ENCODE measurements at regions not wholly inside any gene's neighbourhood (a gene's known extent, or its start where the extent isn't known, plus 50 kb on each side); places are given as distances from the start of the nearest gene placed in this dataset.

- no peak for DNase-seq
Measured at GRCh38 chr2:129438501-129439057, 540.9 kb upstream of the RAB6C start.

DNA sequence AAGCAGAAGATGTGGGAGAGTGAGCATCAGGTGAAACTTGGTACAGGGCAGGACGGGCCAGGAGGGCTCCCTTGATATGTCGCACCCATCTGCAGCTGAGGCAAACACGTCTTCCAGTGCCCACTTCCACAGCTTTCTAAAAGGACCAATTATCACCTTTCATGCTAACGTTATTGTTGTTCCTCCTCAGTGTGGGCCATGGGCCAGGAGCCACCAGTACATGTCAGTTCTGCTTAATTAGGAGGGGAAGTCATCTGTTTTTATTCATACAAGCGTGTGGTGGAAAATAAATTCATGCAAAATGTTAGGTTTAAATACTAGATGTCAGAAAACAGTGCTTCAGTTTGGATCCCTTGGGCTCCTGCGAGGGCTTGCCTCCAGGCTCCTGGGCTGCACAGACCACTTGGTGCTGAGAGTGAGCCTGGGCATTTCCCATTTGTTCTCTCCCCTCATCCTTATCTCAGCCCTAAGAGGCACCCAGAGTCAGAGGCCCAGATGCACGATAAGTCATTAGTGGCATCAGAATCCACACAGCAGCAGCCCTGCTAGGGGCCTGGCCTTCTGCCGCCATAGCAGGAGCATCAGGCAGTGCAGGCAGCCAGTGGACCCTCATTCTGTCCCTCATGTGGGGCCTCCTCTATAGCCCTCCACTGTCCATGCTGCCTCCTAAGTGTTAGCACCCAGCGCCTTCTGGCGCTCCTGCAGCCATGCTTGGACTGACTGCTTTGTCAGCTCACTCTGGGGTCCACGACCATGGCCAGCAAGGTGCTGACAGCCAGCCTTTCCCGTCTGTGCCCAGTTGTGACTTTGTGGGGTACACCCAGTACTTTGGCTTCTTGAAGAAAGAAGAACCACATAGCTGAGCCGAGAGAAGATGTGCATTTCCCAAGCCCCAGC, 539.8 kb upstream of the RAB6C start:
- no peak for DNase-seq

DNA sequence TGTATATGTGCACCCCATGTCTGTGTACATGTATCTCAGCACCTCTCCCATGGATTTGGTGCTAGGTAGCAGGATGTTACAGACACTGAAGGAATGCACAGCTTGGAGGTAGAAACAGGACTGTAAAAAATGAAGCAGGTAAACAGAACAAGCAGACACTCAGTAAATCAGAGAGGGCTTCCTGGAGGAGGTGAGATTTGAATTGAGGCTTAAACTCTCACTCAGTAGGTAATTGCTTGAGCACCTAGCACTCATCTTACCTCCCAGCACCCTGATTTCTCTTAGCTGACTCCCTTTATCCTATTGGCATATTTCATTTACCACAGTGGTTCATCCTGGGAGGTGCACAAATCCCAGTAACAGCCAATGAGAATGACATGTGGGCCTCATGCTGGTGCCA, 537.9 kb upstream of the RAB6C start:
- no peak for DNase-seq

DNA sequence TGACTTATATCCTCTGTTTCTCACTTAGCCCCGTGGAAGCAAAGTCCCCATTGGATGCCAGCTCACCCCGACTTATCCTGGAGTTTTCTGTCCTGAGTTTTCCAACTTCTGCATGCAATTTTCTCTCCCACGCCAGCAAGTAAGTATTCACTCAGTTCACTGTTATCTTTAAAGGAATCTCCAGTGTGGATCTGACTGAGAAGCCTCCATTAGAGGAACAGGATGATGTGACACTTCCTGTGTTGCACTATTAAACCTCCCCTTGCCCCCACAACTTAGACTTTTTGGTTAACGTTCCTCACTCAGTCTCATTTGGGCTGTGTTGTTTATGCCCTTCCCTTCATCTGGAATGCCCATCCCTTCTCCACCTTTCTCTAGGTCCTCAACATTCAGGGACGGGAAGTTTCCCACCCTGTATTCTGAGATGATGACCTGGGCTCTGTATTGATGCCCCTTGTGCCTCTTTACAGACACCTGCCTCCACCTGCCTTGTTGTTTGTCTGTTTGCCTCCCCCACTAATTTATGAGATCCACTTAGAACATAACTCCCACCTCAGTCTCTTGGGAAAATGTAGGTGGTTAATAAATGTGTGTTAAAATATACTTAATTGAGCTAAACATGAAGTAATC, 536.1 kb upstream of the RAB6C start:
- DNase-seq = no peak

DNA sequence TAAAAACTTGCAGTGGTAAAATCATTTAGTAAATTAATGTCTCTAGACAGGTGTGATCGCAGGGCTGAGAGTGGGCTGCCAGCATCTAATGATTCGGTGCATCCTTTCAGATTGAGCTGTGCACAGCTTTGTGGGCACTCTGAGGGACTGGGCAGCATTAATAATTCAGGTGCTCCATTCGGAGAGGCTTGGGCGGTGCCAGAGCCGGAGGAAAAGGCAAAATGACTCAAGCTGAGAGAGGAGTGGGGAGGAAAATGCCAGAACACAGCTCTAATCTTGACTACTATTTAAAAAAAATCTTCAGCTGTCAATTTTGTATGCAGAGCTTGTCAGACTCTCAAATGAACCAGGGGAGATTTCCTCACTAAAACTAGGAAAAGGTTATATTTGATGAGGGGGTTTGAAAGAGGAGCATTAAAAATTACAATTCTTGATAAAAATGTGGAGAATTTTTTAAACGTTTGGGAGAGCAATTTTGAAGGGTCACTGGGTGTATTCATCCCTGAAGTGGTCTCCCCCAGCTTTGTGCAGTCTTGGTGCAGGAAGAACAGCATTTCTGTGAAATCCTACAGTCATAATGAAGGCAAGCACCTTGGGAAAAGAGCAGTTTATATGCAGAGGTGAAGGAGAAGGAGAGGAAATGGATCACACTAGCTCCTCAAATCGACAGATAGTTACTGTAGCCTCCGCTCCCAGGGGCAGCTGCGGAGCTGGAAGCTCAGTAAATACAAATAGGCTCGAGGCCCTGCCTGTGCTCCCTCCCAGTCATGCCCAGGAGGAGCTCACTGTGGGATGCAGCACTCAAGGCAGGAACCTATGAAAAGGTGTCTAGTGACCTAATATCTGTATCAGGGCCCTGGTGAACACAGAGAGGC, 535.4 kb upstream of the RAB6C start:
- DNase-seq = no peak

DNA sequence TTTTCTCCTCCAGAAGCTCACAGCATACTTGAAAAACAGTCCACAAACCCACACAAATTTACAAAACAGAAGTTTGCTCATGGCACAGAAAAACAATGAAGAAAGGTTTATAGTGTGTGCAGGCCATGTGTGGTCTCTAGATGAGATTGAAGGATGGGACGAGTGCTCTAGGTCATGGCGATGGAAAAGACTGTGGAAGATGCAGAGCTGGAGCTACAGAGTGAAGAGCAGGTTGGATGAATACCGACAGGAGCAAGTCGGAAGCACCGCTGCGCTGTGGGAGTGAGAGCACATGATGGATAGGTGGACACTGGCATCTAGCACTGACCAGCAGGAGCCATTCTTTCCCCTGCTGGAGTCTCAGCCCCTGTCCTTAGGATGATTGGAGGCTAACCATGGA, 534.7 kb upstream of the RAB6C start:
- DNase-seq = no peak

DNA sequence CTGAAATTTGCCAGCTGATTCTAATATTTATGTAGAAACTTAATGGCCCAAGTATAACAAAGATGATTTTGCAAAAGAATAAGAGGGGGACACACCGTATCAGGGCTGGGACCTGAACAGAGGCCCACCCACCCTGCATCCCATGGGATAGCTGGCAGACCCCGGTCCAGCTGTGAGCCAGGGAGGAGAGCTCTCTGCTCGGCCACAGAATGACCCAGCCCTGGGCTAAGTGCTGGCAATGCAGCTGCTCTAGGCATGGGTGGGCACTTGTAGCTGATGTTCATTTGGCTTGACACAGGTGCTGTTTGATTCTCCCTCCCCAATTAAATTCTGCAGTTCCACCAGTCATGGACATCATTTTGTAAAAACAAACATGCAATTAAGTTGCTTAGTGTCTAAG, 522.8 kb upstream of the RAB6C start:
- DNase-seq = no peak

GRCh38 chr2:129457277-129457818, 522.1 kb upstream of the RAB6C start:
- DNase-seq = no peak

- no peak for DNase-seq
Measured at GRCh38 chr2:129458006-129458405, 521.5 kb upstream of the RAB6C start.

DNA sequence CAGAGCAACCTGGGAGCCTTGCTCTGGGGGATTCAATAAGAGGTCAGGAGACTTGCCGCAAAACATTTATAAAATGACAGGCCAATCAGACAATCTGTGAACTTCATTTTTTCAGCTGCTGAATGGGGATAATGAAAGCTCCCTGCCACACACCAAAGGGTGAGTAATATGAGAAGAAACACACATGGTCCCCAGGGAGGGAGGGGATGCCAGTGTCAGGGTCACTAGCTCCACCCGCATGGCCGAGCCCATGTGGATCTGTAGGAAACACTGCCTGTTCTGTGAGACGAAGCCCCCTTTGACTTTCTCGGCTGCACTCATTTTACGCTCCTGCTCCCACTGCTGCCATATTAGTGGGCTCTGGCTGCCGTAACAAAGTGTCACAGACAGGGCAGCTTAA, 521.0 kb upstream of the RAB6C start:
- no peak for DNase-seq

- DNase-seq = no peak
Measured at GRCh38 chr2:129459200-129459876, 520.1 kb upstream of the RAB6C start.

DNA sequence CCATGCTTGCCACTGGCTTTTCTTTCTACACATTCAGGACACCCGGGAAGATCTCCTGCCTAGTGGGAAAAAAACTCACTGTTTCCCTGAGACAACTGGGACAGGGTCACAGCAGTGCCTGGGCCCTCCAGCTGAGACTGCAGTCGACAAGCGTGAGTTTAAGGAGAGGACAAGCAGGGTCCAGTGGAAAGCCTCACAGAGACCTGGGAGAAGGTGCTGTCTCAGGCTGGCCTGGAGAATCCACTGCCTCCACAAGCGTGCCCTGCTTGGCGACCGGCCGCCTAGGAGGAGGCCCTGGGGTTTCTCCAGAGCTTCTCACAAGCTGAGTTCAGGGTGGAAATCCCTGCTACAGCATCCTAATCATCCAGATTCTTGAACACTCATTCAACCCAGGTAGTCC, 519.6 kb upstream of the RAB6C start:
- no peak for DNase-seq

GRCh38 chr2:129460299-129461198, 518.9 kb upstream of the RAB6C start:
- no peak for DNase-seq

- DNase-seq = no peak
Measured at GRCh38 chr2:129462349-129462748, 517.1 kb upstream of the RAB6C start.

DNA sequence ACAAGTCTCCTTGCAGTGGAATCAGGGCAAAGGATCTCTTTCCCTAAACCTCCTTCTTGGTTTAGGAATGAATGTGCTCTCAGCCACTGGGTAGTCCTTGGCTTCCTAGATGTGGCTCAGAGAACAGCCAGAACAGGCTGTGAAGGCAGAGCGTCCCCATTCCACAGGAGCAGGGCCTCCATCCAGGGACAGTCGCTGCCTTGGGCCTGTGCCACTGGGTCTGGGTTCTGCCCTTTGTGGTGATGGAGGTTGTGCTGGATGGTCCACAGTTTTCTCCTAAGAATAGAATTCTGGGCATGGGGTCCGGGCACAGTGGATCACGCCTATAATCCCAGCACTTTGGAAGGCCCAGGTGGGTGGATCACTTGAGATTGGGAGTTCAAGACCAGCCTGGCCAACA, 516.5 kb upstream of the RAB6C start:
- no peak for DNase-seq

DNA sequence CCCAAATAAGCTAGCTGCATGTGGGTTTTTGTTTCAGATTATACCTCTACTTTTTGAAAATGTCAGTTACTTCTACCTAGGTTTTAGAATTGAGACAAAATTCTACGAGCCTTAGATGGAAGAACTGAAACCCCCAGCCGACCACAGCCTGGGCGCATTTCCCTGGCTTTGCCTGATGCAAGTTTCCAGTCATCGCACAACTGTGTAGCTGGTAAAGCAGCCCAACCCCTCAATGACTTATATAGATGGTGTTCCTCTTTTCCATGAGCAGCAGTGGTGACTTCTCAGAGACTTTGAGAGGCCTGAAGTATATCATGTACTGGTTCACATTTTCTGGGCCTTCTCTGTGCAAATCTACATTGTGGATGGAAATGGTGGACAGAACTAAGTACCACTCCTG, 515.4 kb upstream of the RAB6C start:
- no peak for DNase-seq

DNA sequence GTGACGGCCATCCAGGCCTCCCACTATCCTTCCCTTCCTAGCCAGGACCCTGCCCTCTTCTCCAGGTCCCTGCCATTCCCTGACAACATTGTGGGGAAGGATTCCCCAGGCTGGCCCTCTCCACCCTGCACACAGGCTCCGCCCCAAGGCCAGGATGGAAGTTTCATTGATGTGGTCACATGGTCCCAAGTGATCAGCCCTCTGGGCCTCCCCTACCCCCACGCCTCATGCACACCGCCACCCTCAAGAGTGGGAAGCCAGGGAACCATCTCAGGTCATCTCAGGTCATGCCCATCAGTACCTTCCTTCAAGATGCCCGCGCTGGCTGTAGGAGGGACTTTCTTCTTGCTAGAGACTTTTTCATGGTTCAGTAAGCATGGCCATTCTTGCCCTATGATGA, 514.8 kb upstream of the RAB6C start:
- no peak for DNase-seq

DNA sequence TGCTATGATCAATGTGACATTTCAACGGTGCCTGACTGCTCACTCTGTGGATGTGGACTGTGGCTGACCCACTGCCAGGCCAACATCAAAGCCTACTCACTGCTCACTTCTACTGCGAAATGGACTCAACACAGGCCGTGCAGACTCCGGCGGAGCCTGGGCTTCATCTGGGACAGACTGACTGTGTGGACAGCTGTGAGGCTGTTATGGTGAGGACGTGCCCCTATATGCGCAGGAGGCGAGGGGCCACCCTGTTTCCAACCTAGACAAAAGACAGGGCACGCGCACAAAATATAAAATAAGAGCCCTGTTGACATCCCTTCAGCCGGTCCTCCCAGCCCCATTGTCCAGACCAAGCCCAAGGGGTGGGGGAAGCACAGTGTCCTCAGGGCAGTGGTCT, 514.4 kb upstream of the RAB6C start:
- no peak for DNase-seq

- no peak for DNase-seq
Measured at GRCh38 chr2:129466389-129466788, 513.1 kb upstream of the RAB6C start.

DNA sequence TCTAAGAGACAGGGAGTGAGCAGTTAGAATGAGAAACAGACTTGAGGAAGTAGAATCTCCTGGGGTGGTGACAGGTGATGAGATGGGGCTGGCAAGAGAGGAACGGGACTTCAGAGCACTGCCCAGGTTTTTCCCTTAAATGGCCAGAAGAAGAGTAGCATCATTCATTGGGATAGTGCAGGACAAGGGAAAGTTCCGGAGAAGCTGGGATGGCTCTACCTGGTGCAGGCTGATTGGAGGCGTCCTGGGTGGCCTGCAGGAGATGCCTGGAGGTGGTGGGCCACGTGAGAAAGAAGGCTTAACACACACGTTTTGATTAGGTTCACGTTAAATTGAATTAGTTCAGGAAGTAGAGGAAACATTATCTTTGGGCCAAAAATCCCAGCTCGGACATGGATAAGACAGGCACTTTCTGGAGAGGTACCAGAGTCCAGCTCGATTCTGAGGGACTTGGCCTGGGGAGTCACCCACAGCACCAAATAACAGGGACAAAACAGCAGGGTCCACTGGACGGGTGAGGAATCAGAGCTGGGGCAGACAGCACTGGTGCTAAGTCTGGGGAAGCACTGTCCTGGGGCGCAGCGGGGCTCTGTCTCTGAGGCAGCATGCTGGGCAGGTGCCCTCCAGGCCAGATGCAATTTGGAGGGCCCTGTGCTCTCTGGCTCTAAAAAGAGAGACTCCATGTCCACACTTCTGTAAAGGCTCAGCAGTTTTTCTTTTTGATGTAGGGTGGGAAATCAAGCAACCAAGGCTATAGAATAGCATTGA, 512.3 kb upstream of the RAB6C start:
- DNase-seq = no peak
